ENCODE measurements at regions not wholly inside any gene's neighbourhood (a gene's known extent, or its start where the extent isn't known, plus 50 kb on each side); places are given as distances from the start of the nearest gene placed in this dataset.

GRCh38 chr2:138930571-138930970 is 150.4 kb upstream of the NXPH2 start:
- 75 to 89% (median 86%) methylated on average over 6 of the region's 6 CpGs for WGBS, 3 donors
- intact Hi-C loops (cut with DNase I), result no loop called here
- no peaks in the 10 kb centered on the region for H3K9me3 ChIP-seq
- no peaks in the 10 kb centered on the region for H3K36me3 ChIP-seq
- H3K4me1 ChIP-seq (ENCODE audit: insufficient read depth), result no peaks in the 10 kb centered on the region
- H3K4me3 ChIP-seq, result no peak overlapping the region
- no peak overlapping the region for H3K27ac ChIP-seq
- DNase-seq, result no peak
- TF ChIP-seq EP300 (IDR thresholded peaks at IDR 0.05) (no peak), CTCF (IDR thresholded peaks at IDR 0.05) (no peak), POLR2A (IDR thresholded peaks at IDR 0.05) (no peak)
- H3K27me3 ChIP-seq, result no peaks in the 10 kb centered on the region

- no peak for DNase-seq
- H3K27ac ChIP-seq, result no peak overlapping the region
- intact Hi-C loops (cut with DNase I), result no loop called here
- WGBS, 3 donors, result 71 to 86% (median 71%) methylated on average over 1 of the region's 1 CpG
- no peaks in the 10 kb centered on the region for H3K27me3 ChIP-seq
- H3K4me3 ChIP-seq, result no peak overlapping the region
- TF ChIP-seq CTCF (IDR thresholded peaks at IDR 0.05) (no peak), POLR2A (IDR thresholded peaks at IDR 0.05) (no peak), EP300 (IDR thresholded peaks at IDR 0.05) (no peak)
- no peaks in the 10 kb centered on the region for H3K9me3 ChIP-seq
- H3K36me3 ChIP-seq, result no peaks in the 10 kb centered on the region
- no peaks in the 10 kb centered on the region for H3K4me1 ChIP-seq (ENCODE audit: insufficient read depth)
Measured at GRCh38 chr2:138928374-138929021, 148.3 kb upstream of the NXPH2 start.

GRCh38 chr2:138922973-138923563 is 142.9 kb upstream of the NXPH2 start:
- Histone ChIP-seq H3K9me3 (no peaks in the 10 kb centered on the region), H3K4me3 (no peak overlapping the region), H3K27me3 (no peaks in the 10 kb centered on the region), H3K4me1 (ENCODE audit: insufficient read depth) (no peaks in the 10 kb centered on the region), H3K27ac (no peak overlapping the region), H3K36me3 (no peaks in the 10 kb centered on the region)
- 32 to 40% (median 33%) methylated on average over 2 of the region's 2 CpGs for WGBS, 3 donors
- TF ChIP-seq CTCF (IDR thresholded peaks at IDR 0.05), result no peak
- TF ChIP-seq EP300 (IDR thresholded peaks at IDR 0.05), result no peak
- no peak for TF ChIP-seq POLR2A (IDR thresholded peaks at IDR 0.05)
- intact Hi-C loops (cut with DNase I), result no loop called here
- DNase-seq, result no peak

- Histone ChIP-seq H3K9me3 (no peaks in the 10 kb centered on the region), H3K27ac (no peak overlapping the region), H3K4me1 (ENCODE audit: insufficient read depth) (no peaks in the 10 kb centered on the region), H3K36me3 (no peaks in the 10 kb centered on the region), H3K27me3 (no peaks in the 10 kb centered on the region), H3K4me3 (no peak overlapping the region)
- WGBS, 3 donors, result 38 to 41% (median 41%) methylated on average over 4 of the region's 4 CpGs
- intact Hi-C loops (cut with DNase I), result no loop called here
- TF ChIP-seq POLR2A (IDR thresholded peaks at IDR 0.05) (no peak), EP300 (IDR thresholded peaks at IDR 0.05) (no peak), CTCF (IDR thresholded peaks at IDR 0.05) (no peak)
- DNase-seq, result no peak
Measured at GRCh38 chr2:138919120-138919747, 139.0 kb upstream of the NXPH2 start.
